Stimulated activated naive CD8-positive, alpha-beta T cell treated with anti-CD3 and anti-CD28 coated beads, Interleukin-15, Interleukin-2, amounts not matched to agents 100 U/mL and 50 U/mL, for 24 hours (primary cell): ENCODE measurements at regions not wholly inside any gene's neighbourhood (a gene's known extent, or its start where the extent isn't known, plus 50 kb on each side); places are given as distances from the start of the nearest gene placed in this dataset.
"Not testable (repeated sequence)": the region's sequence is repeated elsewhere in the genome, so short reads cannot be mapped to it uniquely, and the experiment has no call there.

Experiments
- ATAC-seq: fragments of 150-1000 bp; cut with Tn5 transposase; one replicate; pipeline ENCODE4 v1.10.0; 2021
- DNase-seq: peaks from one replicate; pipeline ENCODE4 v3.0.0; 2021

- DNase-seq, result no peak
- ATAC-seq, result no peak
Measured at GRCh38 chr12:125794401-125794800, 729.2 kb downstream of the AACS start.

DNA sequence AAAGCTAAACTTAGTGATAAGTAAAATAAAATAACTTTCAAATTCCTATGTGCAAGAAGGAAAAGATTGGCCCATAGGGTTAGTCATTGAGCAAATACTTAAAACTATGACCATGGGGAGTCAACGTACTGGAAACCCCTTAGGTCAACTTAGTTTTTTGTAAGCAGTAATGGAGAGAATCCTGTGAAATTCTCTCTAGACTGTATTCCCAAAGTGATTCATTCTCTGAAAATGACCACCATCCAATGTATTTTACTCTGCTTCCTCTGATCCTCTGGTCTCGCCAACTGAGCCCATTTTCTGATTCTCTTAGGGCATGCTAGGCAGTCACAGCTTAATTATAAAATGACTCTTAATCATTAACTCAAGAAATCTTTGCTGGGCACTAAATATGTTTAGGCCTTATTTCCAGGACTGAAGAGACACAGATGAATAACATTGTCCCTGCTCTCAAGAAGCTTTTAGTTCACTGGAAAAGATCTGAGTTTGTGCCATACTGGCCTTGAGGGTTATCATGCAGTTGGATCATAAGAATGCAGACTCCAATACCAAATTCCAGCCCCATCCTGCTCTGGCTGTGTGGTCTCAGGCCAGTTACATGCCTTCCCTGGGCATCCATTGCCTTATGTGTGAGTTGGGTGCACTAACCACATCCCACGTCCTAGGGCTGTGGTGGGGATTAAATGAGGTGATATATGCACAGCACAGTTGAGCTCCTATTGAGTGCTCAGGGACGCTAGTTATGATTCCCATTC lies 732.4 kb downstream of the AACS start:
- no peak for ATAC-seq
- no peak for DNase-seq

- DNase-seq, result no peak
- ATAC-seq, result no peak
Measured at GRCh38 chr12:125804660-125805059, 739.4 kb downstream of the AACS start.

GRCh38 chr12:125824276-125824675 lies 759.0 kb downstream of the AACS start:
- no peak for DNase-seq
- no peak for ATAC-seq

- ATAC-seq (no peak), DNase-seq (no peak)
Measured at GRCh38 chr12:125835852-125836251, 770.6 kb downstream of the AACS start.

DNA sequence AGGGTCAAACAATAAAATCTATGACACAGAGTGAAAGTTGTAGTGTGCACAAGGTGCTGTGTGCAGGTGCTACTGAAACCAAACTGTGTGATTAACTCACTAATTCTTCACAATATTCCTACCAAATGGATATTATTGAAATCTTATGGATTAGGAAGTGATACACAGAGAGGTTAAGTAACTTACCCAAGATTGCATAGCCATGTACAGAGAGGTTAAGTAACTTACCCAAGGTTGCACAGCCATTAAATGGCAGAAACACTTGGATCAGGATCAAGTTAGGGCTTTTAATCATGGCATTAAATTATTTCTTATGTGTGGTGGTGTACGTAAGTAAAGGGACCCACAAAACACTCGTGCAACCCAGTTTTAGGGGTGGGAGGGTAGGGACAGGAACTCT lies 771.4 kb downstream of the AACS start:
- ATAC-seq, result no peak
- DNase-seq, result no peak

GRCh38 chr12:125841332-125841731 lies 776.1 kb downstream of the AACS start:
- ATAC-seq, result no peak
- DNase-seq, result no peak

DNA sequence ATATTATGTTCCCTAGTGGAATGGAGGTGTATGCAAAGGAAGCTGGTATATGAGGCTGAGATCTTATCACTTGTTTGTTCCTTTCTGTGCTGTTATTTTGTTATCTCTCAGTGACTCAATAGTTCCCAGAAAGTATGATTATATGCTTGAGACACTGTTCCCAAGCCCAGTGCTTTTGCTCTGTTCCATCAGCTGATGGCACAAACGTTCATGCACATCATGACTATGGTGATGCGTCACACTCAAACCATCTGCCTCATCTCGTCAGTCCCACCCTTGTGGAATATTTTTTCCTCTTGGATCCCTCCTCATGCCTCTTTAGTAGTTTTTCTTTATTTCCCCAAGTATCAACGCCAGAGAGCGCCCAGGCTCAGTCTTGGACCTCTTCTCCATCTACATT lies 786.9 kb downstream of the AACS start:
- ATAC-seq, result no peak

GRCh38 chr12:125852679-125853078 lies 787.4 kb downstream of the AACS start:
- no peak for DNase-seq

More for the DNA sequence above, 786.9 kb downstream of the AACS start:
- no peak for DNase-seq

GRCh38 chr12:125853670-125854069 lies 788.4 kb downstream of the AACS start:
- DNase-seq (no peak), ATAC-seq (no peak)

More at GRCh38 chr12:125852679-125853078, 787.4 kb downstream of the AACS start:
- ATAC-seq, result no peak

DNA sequence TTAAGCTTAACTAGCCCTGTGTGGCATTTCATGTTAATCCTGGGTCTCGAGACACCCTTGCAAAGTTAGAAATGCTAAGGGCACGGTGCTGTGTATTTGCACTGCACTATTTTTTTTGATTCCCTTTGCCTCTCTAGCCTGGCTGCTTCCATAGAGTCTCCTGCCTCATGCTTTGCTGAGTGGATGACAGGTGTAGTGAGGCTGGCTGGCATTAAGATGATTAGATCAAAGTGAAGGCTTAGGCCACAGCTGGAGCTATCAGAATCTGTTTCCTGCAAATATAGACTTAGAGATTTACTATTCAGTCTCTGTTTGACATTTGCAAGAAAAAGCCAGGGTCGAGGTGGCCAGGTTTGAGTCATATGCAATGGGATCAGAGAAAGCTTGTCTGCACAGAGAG lies 791.1 kb downstream of the AACS start:
- ATAC-seq, result no peak
- DNase-seq, result no peak

GRCh38 chr12:125856896-125857295 lies 791.7 kb downstream of the AACS start:
- ATAC-seq (no peak), DNase-seq (no peak)

- DNase-seq, result no peak
- ATAC-seq, result no peak
Measured at GRCh38 chr12:125860672-125861288, 795.5 kb downstream of the AACS start.

- no peak for ATAC-seq
- no peak for DNase-seq
Measured at GRCh38 chr12:125861299-125862281, 796.4 kb downstream of the AACS start.

DNA sequence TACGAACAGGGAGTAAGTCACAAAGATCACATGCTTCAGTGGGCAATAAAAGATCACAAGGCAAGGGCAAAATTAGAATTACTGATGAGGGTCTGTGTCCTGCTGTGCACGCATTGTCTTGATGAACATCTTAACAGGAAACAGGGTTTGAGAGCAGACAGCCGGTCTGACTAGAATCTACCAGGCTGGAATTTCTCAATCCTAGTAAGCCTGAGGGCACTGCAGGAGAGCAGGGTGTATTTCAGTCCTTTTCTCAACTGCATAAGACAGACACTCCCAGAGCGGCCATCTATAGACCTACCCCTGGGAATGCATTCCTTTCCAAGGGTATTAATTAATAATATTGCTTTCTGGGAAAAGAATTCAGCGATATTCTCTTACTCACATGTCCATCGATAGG lies 800.0 kb downstream of the AACS start:
- not testable (repeated sequence) for ATAC-seq, DNase-seq

- ATAC-seq, result no peak
- DNase-seq, result no peak
Measured at GRCh38 chr12:125871811-125872594, 806.8 kb downstream of the AACS start.

DNA sequence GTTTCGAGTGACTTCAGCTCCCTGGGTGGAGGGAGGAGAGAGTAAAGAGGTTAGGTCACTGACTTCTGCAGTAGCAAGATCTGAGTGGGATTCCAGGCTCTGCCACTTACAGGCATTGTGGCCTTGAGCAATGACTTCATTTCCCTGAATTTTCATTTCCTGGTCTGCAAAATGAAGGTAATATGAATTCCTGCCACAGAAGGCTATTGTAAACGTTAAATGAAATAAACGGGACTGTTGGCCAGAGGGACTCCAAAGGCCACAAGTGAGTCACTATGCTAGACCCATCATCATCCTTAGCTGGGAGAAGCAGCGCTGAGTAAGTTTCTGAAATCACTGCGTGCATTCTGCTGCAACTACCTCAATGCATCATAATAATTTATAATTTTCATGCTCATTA lies 807.8 kb downstream of the AACS start:
- no peak for ATAC-seq
- no peak for DNase-seq

GRCh38 chr12:125878483-125878882 lies 813.2 kb downstream of the AACS start:
- ATAC-seq (no peak), DNase-seq (no peak)

GRCh38 chr12:125882141-125882540 lies 816.9 kb downstream of the AACS start:
- ATAC-seq, result no peak

GRCh38 chr12:125888921-125889320 lies 823.7 kb downstream of the AACS start:
- ATAC-seq (no peak), DNase-seq (no peak)

More at GRCh38 chr12:125882141-125882540, 816.9 kb downstream of the AACS start:
- DNase-seq, result no peak

GRCh38 chr12:125889742-125890141 lies 824.5 kb downstream of the AACS start:
- DNase-seq (no peak), ATAC-seq (no peak)

GRCh38 chr12:125890366-125890905 lies 825.2 kb downstream of the AACS start:
- DNase-seq (no peak), ATAC-seq (no peak)
